ENCODE measurements at regions not wholly inside any gene's neighbourhood (a gene's known extent, or its start where the extent isn't known, plus 50 kb on each side); places are given as distances from the start of the nearest gene placed in this dataset.

DNA sequence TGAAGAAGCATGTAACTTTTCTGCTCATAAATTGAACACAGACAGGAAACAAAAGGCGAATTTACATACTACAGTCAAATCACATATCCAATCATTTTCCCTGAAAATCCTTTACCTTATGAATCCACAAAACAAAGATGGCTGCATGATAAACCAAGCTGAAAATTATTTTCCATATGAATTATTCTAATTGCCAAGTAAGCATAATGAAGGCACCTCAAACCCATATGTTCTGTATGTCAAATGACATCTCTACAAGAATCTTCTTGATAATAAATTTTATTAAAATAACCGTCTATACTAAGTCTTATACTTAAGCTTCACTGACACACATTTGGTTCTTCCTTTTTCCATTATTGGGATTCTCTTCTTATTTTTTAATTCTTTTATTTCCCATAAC is 1242.6 kb downstream of the CNTNAP5 start:
- TF ChIP-seq POLR2A (IDR thresholded peaks at IDR 0.05) (no peak), POLR2AphosphoS5 (IDR thresholded peaks at IDR 0.05) (no peak), CTCF (IDR thresholded peaks at IDR 0.05) (no peak)

Data from stomach (tissue), 4 donors.